ENCODE measurements at regions not wholly inside any gene's neighbourhood (a gene's known extent, or its start where the extent isn't known, plus 50 kb on each side); places are given as distances from the start of the nearest gene placed in this dataset.

DNA sequence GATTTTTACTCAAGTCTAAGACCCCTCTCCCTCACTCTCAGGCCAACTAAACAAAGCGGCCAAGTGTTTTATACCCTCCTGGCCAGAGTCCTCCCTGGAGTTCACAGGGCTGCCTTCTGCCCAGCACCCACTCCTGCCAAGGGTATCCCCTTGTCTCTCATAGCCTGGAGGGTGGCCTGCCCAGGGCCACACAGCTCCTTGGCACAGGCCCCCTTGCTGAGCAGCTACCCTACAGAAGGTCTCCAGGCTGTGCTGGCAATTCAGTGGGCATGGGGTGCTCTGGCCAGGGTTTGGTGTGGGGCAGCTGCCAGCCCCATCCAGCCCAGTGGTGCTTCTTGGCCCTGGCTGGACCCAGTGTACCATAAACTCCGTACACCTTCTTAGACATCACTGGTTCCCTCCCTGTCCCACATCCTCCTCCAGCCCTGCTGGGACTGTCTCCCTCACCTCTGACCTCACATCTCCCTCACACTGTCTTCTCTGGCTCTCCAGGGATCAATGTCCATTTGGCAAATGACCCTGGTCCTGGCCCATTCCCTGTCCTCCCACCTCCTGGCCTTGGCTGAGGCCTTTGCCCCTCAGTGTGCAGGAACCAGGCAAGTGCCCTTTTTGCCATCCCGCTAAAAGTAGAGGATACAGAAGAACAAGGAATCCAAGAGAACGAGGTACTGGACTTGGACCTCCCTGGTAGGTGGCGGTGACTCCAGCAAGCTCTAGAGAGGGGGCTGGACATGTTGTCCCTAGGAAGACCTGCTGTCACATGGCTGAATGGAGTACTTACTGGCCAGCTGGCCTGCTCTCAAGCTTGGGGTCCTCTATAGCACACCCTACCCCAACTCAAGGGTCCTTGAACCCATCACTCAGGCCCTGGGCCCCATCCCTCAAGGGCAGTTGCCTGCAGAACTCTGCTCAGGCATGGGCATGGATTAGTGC lies 50.0 kb upstream of the TRPM1 start:
- no peak for DNase-seq (ENCODE audit: low spot score)
- ChIA-PET CTCF (ENCODE audit: unreplicated experiment) (no interaction called here), POLR2A (no interaction called here)
- no TSS peak for BruUV-seq (replicated peaks)
- Histone ChIP-seq H2AFZ (ENCODE audit: low read length) (no peak overlapping the region), H3K4me1 (ENCODE audit: insufficient read depth, low read length, poor library complexity, severe bottlenecking) (no peaks in the 10 kb centered on the region), H3K9me2 (ENCODE audit: insufficient read depth, low read length) (no peaks in the 10 kb centered on the region), H4K20me1 (ENCODE audit: insufficient read depth, low read length) (no peaks in the 10 kb centered on the region), H3K36me3 (ENCODE audit: insufficient read depth, low read length) (no peaks in the 10 kb centered on the region), H3K79me2 (ENCODE audit: insufficient read depth, low read depth, low read length) (no peaks in the 10 kb centered on the region), H3K27ac (ENCODE audit: low read depth, low read length, poor library complexity, severe bottlenecking) (no peak overlapping the region), H3K9me3 (ENCODE audit: low read length) (no peaks in the 10 kb centered on the region), H3K4me3 (ENCODE audit: low read depth, low read length, poor library complexity, severe bottlenecking) (no peak overlapping the region), H3K4me2 (ENCODE audit: low read length) (no peak overlapping the region)
- TF ChIP-seq, protein P1, sequence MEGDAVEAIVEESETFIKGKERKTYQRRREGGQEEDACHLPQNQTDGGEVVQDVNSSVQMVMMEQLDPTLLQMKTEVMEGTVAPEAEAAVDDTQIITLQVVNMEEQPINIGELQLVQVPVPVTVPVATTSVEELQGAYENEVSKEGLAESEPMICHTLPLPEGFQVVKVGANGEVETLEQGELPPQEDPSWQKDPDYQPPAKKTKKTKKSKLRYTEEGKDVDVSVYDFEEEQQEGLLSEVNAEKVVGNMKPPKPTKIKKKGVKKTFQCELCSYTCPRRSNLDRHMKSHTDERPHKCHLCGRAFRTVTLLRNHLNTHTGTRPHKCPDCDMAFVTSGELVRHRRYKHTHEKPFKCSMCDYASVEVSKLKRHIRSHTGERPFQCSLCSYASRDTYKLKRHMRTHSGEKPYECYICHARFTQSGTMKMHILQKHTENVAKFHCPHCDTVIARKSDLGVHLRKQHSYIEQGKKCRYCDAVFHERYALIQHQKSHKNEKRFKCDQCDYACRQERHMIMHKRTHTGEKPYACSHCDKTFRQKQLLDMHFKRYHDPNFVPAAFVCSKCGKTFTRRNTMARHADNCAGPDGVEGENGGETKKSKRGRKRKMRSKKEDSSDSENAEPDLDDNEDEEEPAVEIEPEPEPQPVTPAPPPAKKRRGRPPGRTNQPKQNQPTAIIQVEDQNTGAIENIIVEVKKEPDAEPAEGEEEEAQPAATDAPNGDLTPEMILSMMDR (conservative IDR thresholded peaks at IDR 0.05; ENCODE audit: low read length) = no peak
- no peak for TF ChIP-seq EZH2phosphoT487 (IDR thresholded peaks at IDR 0.05; ENCODE audit: borderline replicate concordance, low read depth, low read length)
- intact Hi-C loops (cut with micrococcal nuclease; ENCODE audit: unreplicated experiment) = no loop called here

DNA sequence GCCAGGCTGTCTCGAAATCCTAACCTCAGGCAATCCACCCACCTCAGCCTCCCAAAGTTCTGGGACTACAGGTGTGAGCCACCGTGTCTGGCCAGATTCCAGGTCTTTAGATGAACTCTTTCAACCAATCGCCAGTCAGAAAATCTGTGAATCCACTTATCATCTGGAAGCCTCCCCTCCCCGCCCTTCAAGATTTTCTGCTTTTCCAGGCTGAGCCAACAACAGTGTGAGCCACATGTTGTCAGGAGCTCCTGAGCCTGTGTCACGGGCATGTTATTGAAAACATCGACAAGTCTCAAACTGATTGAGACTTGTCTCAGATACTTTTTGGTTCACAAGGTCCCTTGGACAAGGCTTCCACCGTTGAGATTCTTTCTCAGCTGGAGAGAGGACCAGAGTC lies 52.0 kb upstream of the TRPM1 start:
- Histone ChIP-seq H3K9me2 (ENCODE audit: insufficient read depth, low read length) (no peaks in the 10 kb centered on the region), H3K79me2 (ENCODE audit: insufficient read depth, low read depth, low read length) (no peaks in the 10 kb centered on the region), H3K4me3 (ENCODE audit: low read depth, low read length, poor library complexity, severe bottlenecking) (no peak overlapping the region), H3K36me3 (ENCODE audit: insufficient read depth, low read length) (no peaks in the 10 kb centered on the region), H3K4me1 (ENCODE audit: insufficient read depth, low read length, poor library complexity, severe bottlenecking) (no peaks in the 10 kb centered on the region), H4K20me1 (ENCODE audit: insufficient read depth, low read length) (no peaks in the 10 kb centered on the region), H3K9me3 (ENCODE audit: low read length) (no peaks in the 10 kb centered on the region), H2AFZ (ENCODE audit: low read length) (no peak overlapping the region), H3K4me2 (ENCODE audit: low read length) (no peak overlapping the region), H3K27ac (ENCODE audit: low read depth, low read length, poor library complexity, severe bottlenecking) (no peak overlapping the region)
- ChIA-PET CTCF (ENCODE audit: unreplicated experiment) (no interaction called here), POLR2A (no interaction called here)
- DNase-seq (ENCODE audit: low spot score) = no peak
- no TSS peak for BruUV-seq (replicated peaks)
- TF ChIP-seq, protein P1 (conservative IDR thresholded peaks at IDR 0.05; ENCODE audit: low read length) = no peak
- TF ChIP-seq EZH2phosphoT487 (IDR thresholded peaks at IDR 0.05; ENCODE audit: borderline replicate concordance, low read depth, low read length) = no peak
- intact Hi-C loops (cut with micrococcal nuclease; ENCODE audit: unreplicated experiment) = no loop called here

DNA sequence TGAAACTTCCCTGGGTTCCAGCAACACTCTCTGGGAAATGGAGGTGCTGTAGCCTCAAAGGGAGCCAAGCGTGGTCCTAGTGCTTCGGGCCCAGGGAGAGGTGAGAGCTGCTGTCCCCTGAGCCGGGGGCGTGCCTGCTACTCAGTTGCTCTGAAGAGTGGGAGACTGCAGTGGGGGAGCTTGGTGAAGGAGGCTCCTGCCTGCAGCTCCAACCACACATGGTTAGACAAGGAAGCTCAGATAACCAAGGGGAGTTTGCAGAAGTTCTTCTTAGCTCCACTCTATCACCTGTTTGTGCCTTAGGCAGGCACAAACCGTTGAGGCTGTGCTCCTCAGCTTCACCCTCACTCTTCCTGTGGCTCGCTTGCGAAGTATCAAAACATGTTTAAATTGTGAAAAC lies 53.6 kb upstream of the TRPM1 start:
- POLR2A ChIA-PET = no interaction called here

More for the DNA sequence above, 53.6 kb upstream of the TRPM1 start:
- no TSS peak for BruUV-seq (replicated peaks)
- no peak overlapping the region for H3K4me3 ChIP-seq (ENCODE audit: low read depth, low read length, poor library complexity, severe bottlenecking)
- TF ChIP-seq, protein P1 (conservative IDR thresholded peaks at IDR 0.05; ENCODE audit: low read length) = no peak
- no peak for TF ChIP-seq EZH2phosphoT487 (IDR thresholded peaks at IDR 0.05; ENCODE audit: borderline replicate concordance, low read depth, low read length)
- CTCF ChIA-PET (ENCODE audit: unreplicated experiment) = interaction anchor here (0.6 kb wide), 1 partner anchor 11 kb away, joined by 3 read pairs; no protein-coding TSS in a partner anchor
- H3K27ac ChIP-seq (ENCODE audit: low read depth, low read length, poor library complexity, severe bottlenecking) = no peak overlapping the region
- no peak for DNase-seq (ENCODE audit: low spot score)
- no peak overlapping the region for H2AFZ ChIP-seq (ENCODE audit: low read length)
- H3K4me2 ChIP-seq (ENCODE audit: low read length) = no peak overlapping the region
- intact Hi-C loops (cut with micrococcal nuclease; ENCODE audit: unreplicated experiment) = no loop called here
- H3K36me3 ChIP-seq (ENCODE audit: insufficient read depth, low read length) = no peaks in the 10 kb centered on the region
- no peaks in the 10 kb centered on the region for H4K20me1 ChIP-seq (ENCODE audit: insufficient read depth, low read length)
- H3K4me1 ChIP-seq (ENCODE audit: insufficient read depth, low read length, poor library complexity, severe bottlenecking) = no peaks in the 10 kb centered on the region
- H3K9me2 ChIP-seq (ENCODE audit: insufficient read depth, low read length) = no peaks in the 10 kb centered on the region
- H3K9me3 ChIP-seq (ENCODE audit: low read length) = no peaks in the 10 kb centered on the region
- no peaks in the 10 kb centered on the region for H3K79me2 ChIP-seq (ENCODE audit: insufficient read depth, low read depth, low read length)

All from OCI-LY7 (cell line).